HEK293T (cell line): ENCODE measurements at regions not wholly inside any gene's neighbourhood (a gene's known extent, or its start where the extent isn't known, plus 50 kb on each side); places are given as distances from the start of the nearest gene placed in this dataset.

Experiments used
- CTCF ChIA-PET: fragments of 350-600 bp; formaldehyde crosslinking; extraction: SDS; loops from one replicate; lab custom pipeline; 2021; ENCODE audit warnings: antibody characterized with exemption, inconsistent platforms; lab: Yijun Ruan, JAX
- POLR2A ChIA-PET: fragments of 350-600 bp; formaldehyde crosslinking; extraction: SDS; loops from one replicate; lab custom pipeline; 2020; ENCODE audit warnings: antibody characterized with exemption, inconsistent platforms; lab: Yijun Ruan, JAX
- DNase-seq: peaks from one replicate; pipeline ENCODE4 v3.0.0; 2012; ENCODE audit warnings: mixed read lengths; ENCODE audit errors: extremely low spot score
- ARNT ChIP-seq: fragments of 450-650 bp; IDR thresholded peaks from 2 replicates; pipeline ENCODE4 v1.6.1; 2017; ENCODE audit warnings: mild to moderate bottlenecking
- BHLHE40 ChIP-seq: fragments of 450-650 bp; IDR thresholded peaks from 2 replicates; pipeline ENCODE4 v1.6.1; 2016; ENCODE audit warnings: mild to moderate bottlenecking, moderate library complexity, borderline replicate concordance
- CTBP1 ChIP-seq: fragments of 450-650 bp; IDR thresholded peaks from 2 replicates; pipeline ENCODE4 v1.6.1; 2016; ENCODE audit warnings: borderline replicate concordance
- ELF4 ChIP-seq: fragments of 450-650 bp; IDR thresholded peaks from 2 replicates; pipeline ENCODE4 v1.6.1; 2017; ENCODE audit warnings: antibody characterized with exemption
- FOXA1 ChIP-seq: fragments of 450-650 bp; IDR thresholded peaks from 2 replicates; pipeline ENCODE4 v1.6.1; 2016; ENCODE audit warnings: mild to moderate bottlenecking
- FOXK2 ChIP-seq: fragments of 450-650 bp; IDR thresholded peaks from 2 replicates; pipeline ENCODE4 v1.6.1; 2016; ENCODE audit warnings: mild to moderate bottlenecking
- FOXM1 ChIP-seq: fragments of 450-650 bp; IDR thresholded peaks from 2 replicates; pipeline ENCODE4 v1.6.1; 2017; ENCODE audit warnings: mild to moderate bottlenecking, borderline replicate concordance
- HDGF ChIP-seq: fragments of 450-650 bp; IDR thresholded peaks from 2 replicates; pipeline ENCODE4 v1.6.1; 2017; ENCODE audit warnings: antibody characterized with exemption, borderline replicate concordance
- L3MBTL2 ChIP-seq: fragments of 450-650 bp; conservative IDR thresholded peaks from 2 replicates; pipeline ENCODE4 v1.6.1; 2016; ENCODE audit warnings: mild to moderate bottlenecking
- LEF1 ChIP-seq: fragments of 450-650 bp; IDR thresholded peaks from 2 replicates; pipeline ENCODE4 v1.6.1; 2017; ENCODE audit warnings: mild to moderate bottlenecking, borderline replicate concordance
- NFRKB ChIP-seq: fragments of 450-650 bp; IDR thresholded peaks from 2 replicates; pipeline ENCODE4 v1.6.1; 2016; ENCODE audit warnings: mild to moderate bottlenecking, moderate library complexity
- SP1 ChIP-seq: fragments of 450-650 bp; IDR thresholded peaks from 2 replicates; pipeline ENCODE4 v1.6.1; 2017
- SUZ12 ChIP-seq: fragments of 450-650 bp; IDR thresholded peaks from 2 replicates; pipeline ENCODE4 v1.6.1; 2016; ENCODE audit warnings: mild to moderate bottlenecking
- TARDBP ChIP-seq: fragments of 450-650 bp; IDR thresholded peaks from 2 replicates; pipeline ENCODE4 v1.6.1; 2016
- ZNF384 ChIP-seq: fragments of 450-650 bp; IDR thresholded peaks from 2 replicates; pipeline ENCODE4 v1.6.1; 2016
- TF ChIP-seq, protein P1 (sequence below): fragments of 450-650 bp; IDR thresholded peaks from 2 replicates; pipeline ENCODE4 v1.6.1; 2016

DNA sequence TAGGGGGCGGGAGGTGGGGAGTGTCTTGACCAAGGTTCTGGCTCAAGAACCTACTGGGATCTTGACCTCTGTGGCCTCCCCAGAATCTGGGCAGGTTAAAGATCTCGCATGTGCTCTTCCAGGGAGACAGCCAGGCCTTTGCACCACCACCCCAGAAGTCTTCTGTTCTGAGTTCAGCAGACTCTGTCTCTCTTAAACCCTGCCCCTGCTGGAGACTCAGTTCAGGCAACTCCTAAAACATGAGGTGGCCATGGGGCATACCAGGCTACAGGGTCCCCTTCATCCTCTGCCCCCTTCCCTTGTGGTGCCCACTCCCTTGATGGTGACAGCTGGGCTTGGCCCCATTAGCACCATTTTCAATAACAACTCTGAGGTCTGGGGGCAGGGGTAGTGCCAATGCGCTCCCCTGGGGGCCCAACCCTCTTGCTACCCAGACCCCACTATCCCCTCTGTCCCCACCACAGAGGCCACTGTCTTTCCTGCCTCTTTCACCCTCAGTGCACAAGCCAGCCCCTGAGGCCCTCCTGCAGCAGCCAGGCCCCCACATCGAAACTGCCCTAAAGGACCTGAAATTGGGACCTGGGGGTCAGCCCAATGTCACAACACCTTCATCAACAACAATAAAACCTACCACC lies 132.7 kb upstream of the RUNX3 start:
- no peak for DNase-seq
- ChIA-PET CTCF (no interaction called here), POLR2A (no interaction called here)
- TF ChIP-seq L3MBTL2: no peak
- no peak for TF ChIP-seq BHLHE40
- no peak for TF ChIP-seq NFRKB
- no peak for TF ChIP-seq TARDBP
- TF ChIP-seq SP1: no peak
- no peak for TF ChIP-seq ARNT
- TF ChIP-seq, protein P1, sequence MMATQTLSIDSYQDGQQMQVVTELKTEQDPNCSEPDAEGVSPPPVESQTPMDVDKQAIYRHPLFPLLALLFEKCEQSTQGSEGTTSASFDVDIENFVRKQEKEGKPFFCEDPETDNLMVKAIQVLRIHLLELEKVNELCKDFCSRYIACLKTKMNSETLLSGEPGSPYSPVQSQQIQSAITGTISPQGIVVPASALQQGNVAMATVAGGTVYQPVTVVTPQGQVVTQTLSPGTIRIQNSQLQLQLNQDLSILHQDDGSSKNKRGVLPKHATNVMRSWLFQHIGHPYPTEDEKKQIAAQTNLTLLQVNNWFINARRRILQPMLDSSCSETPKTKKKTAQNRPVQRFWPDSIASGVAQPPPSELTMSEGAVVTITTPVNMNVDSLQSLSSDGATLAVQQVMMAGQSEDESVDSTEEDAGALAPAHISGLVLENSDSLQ: no peak
- no peak for TF ChIP-seq FOXA1
- no peak for TF ChIP-seq FOXM1
- no peak for TF ChIP-seq ELF4
- TF ChIP-seq ZNF384: no peak
- TF ChIP-seq SUZ12: no peak
- no peak for TF ChIP-seq HDGF
- no peak for TF ChIP-seq FOXK2
- TF ChIP-seq CTBP1: no peak
- TF ChIP-seq LEF1: no peak

DNA sequence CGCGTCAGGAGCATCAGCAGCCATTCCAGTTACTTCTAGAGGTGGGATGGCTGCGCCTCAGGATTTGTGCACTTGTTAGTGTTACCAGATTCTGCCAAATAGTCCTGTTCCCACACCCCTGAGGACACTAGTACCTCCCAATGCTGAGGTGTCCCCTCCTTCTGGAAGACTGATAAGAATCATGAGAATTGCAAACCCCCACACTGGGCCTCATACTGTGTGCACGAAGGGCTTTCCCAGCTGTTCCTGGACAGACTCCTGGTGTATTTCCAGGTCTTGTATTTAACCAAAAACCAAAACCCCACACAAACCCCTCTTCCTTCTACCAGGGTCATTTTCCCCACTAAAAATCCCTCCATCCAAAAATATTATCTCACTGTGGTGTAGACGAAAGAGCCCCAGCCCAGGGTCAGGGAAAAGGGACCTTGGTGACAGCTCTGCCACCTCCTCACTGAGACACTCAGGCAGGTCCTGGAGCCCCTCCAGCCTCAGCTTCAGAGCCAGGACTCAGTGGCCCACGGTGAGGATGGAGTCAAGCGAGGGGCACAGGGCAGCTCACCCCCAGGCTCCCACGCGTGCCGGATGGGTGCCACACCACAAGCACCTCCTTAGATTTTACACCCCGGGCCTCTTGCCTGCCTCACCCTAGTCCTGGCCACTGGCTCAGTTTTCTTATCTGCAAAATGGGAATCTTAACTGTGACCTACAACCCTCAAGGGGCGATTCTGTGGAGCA lies 131.4 kb upstream of the RUNX3 start:
- TF ChIP-seq NFRKB (no peak), FOXK2 (no peak), ZNF384 (no peak), SUZ12 (no peak), ARNT (no peak), HDGF (no peak), FOXM1 (no peak)
- POLR2A ChIA-PET: no interaction called here
- CTCF ChIA-PET: no interaction called here

GRCh38 chr1:25057188-25057587 lies 127.1 kb upstream of the RUNX3 start:
- TF ChIP-seq, protein P1: no peak
- TF ChIP-seq NFRKB (no peak), BHLHE40 (no peak), FOXA1 (no peak), FOXM1 (no peak), HDGF (no peak), TARDBP (no peak)

More for the DNA sequence above, 131.4 kb upstream of the RUNX3 start:
- no peak for DNase-seq

GRCh38 chr1:25056536-25056935 lies 126.5 kb upstream of the RUNX3 start:
- ChIA-PET CTCF (no interaction called here), POLR2A (no interaction called here)
- TF ChIP-seq, protein P1: no peak
- TF ChIP-seq CTBP1: no peak
- no peak for TF ChIP-seq ZNF384
- no peak for TF ChIP-seq BHLHE40
- TF ChIP-seq FOXA1: no peak
- no peak for TF ChIP-seq NFRKB
- no peak for TF ChIP-seq FOXM1
- no peak for TF ChIP-seq LEF1
- TF ChIP-seq FOXK2: no peak
- TF ChIP-seq TARDBP: no peak
- TF ChIP-seq SUZ12: no peak
- TF ChIP-seq SP1: no peak
- TF ChIP-seq L3MBTL2: no peak
- TF ChIP-seq HDGF: no peak
- no peak for DNase-seq

More at GRCh38 chr1:25057188-25057587, 127.1 kb upstream of the RUNX3 start:
- ChIA-PET POLR2A (no interaction called here), CTCF (interaction anchor here (1.0 kb wide), 1 partner anchor 9 kb away, joined by 3 read pairs; no protein-coding TSS in a partner anchor)
- DNase-seq: no peak

GRCh38 chr1:25055961-25056360 lies 125.9 kb upstream of the RUNX3 start:
- no peak for DNase-seq
- CTCF ChIA-PET: no interaction called here
- no peak for TF ChIP-seq SUZ12
- no peak for TF ChIP-seq LEF1
- no peak for TF ChIP-seq ZNF384
- no peak for TF ChIP-seq HDGF
- no peak for TF ChIP-seq TARDBP
- no peak for TF ChIP-seq NFRKB
- no peak for TF ChIP-seq SP1
- no peak for TF ChIP-seq L3MBTL2
- TF ChIP-seq FOXA1: no peak
- TF ChIP-seq CTBP1: no peak
- no peak for TF ChIP-seq FOXM1
- TF ChIP-seq BHLHE40: no peak
- no peak for TF ChIP-seq ELF4
- no peak for TF ChIP-seq ARNT
- no peak for TF ChIP-seq FOXK2
- POLR2A ChIA-PET: no interaction called here

DNA sequence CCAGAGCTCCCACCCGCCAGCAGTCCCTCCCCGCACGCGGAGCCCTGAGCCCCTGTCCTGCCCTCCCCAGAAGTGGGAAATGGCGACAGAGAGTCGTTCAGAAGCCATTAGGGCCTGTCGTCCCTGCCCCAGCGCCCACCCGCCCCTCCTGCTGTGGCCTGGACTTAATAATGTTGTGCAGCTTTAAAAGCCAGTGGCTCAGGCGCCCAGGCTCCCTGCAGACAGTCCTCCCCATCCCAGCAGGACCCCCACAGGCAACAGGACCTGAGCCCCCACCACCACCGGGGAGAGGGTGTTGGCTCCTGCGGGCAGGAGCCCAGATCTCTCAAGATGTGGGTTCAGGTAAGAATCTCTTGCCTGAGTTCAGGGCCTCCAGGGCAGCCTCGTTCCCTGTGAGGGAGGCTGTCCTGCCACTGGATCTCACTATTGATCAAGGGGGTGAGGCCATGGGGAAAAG lies 125.3 kb upstream of the RUNX3 start:
- DNase-seq: no peak
- CTCF ChIA-PET: interaction anchor here (1.1 kb wide), 1 partner anchor 11 kb away, joined by 3 read pairs; no protein-coding TSS in a partner anchor
- POLR2A ChIA-PET: no interaction called here
- TF ChIP-seq, protein P1: no peak
- TF ChIP-seq TARDBP: no peak
